ENCODE measurements at regions not wholly inside any gene's neighbourhood (a gene's known extent, or its start where the extent isn't known, plus 50 kb on each side); places are given as distances from the start of the nearest gene placed in this dataset.

- no peak for DNase-seq (ENCODE audit: extremely low spot score)
- POLR2A ChIA-PET = no interaction called here
Measured at GRCh38 chrX:4661771-4662170, 948.3 kb upstream of the PRKX start.

GRCh38 chrX:4656419-4656818 is 943.0 kb upstream of the PRKX start:
- no peak for DNase-seq (ENCODE audit: extremely low spot score)
- CTCF ChIA-PET = no interaction called here
- POLR2A ChIA-PET = no interaction called here
- no peak for TF ChIP-seq CTBP1 (IDR thresholded peaks at IDR 0.05; ENCODE audit: borderline replicate concordance)
- TF ChIP-seq SP1 (IDR thresholded peaks at IDR 0.05) = no peak
- no peak for TF ChIP-seq FOXK2 (IDR thresholded peaks at IDR 0.05)
- no peak for TF ChIP-seq LEF1 (IDR thresholded peaks at IDR 0.05; ENCODE audit: borderline replicate concordance)
- TF ChIP-seq ZNF384 (IDR thresholded peaks at IDR 0.05) = no peak
- TF ChIP-seq FOXM1 (IDR thresholded peaks at IDR 0.05; ENCODE audit: borderline replicate concordance) = no peak
- TF ChIP-seq NFRKB (IDR thresholded peaks at IDR 0.05) = no peak
- no peak for TF ChIP-seq TARDBP (IDR thresholded peaks at IDR 0.05)

More at GRCh38 chrX:4661771-4662170, 948.3 kb upstream of the PRKX start:
- no peak for TF ChIP-seq FOXK2 (IDR thresholded peaks at IDR 0.05)
- TF ChIP-seq CTBP1 (IDR thresholded peaks at IDR 0.05; ENCODE audit: borderline replicate concordance) = no peak
- no peak for TF ChIP-seq SP1 (IDR thresholded peaks at IDR 0.05)
- TF ChIP-seq HDGF (IDR thresholded peaks at IDR 0.05; ENCODE audit: borderline replicate concordance) = no peak
- TF ChIP-seq NFRKB (IDR thresholded peaks at IDR 0.05) = no peak
- no peak for TF ChIP-seq TARDBP (IDR thresholded peaks at IDR 0.05)
- TF ChIP-seq ELF4 (IDR thresholded peaks at IDR 0.05) = no peak
- no peak for TF ChIP-seq LEF1 (IDR thresholded peaks at IDR 0.05; ENCODE audit: borderline replicate concordance)
- no peak for TF ChIP-seq FOXM1 (IDR thresholded peaks at IDR 0.05; ENCODE audit: borderline replicate concordance)
- no peak for TF ChIP-seq ARNT (IDR thresholded peaks at IDR 0.05)
- no peak for TF ChIP-seq PKNOX1 (IDR thresholded peaks at IDR 0.05)
- TF ChIP-seq BHLHE40 (IDR thresholded peaks at IDR 0.05; ENCODE audit: borderline replicate concordance) = no peak
- TF ChIP-seq L3MBTL2 (conservative IDR thresholded peaks at IDR 0.05) = no peak
- TF ChIP-seq SUZ12 (IDR thresholded peaks at IDR 0.05) = no peak
- TF ChIP-seq FOXA1 (IDR thresholded peaks at IDR 0.05) = no peak
- CTCF ChIA-PET = no interaction called here

- no peak for DNase-seq (ENCODE audit: extremely low spot score)
- CTCF ChIA-PET = no interaction called here
Measured at GRCh38 chrX:4655743-4656142, 942.3 kb upstream of the PRKX start.

GRCh38 chrX:4642114-4642513 is 928.7 kb upstream of the PRKX start:
- DNase-seq (ENCODE audit: extremely low spot score) = no peak
- CTCF ChIA-PET = no interaction called here
- TF ChIP-seq L3MBTL2 (conservative IDR thresholded peaks at IDR 0.05) = no peak
- TF ChIP-seq ARNT (IDR thresholded peaks at IDR 0.05) = no peak
- TF ChIP-seq PKNOX1 (IDR thresholded peaks at IDR 0.05) = no peak
- no peak for TF ChIP-seq FOXM1 (IDR thresholded peaks at IDR 0.05; ENCODE audit: borderline replicate concordance)
- no peak for TF ChIP-seq ELF4 (IDR thresholded peaks at IDR 0.05)
- TF ChIP-seq FOXA1 (IDR thresholded peaks at IDR 0.05) = no peak
- TF ChIP-seq CTBP1 (IDR thresholded peaks at IDR 0.05; ENCODE audit: borderline replicate concordance) = no peak
- no peak for TF ChIP-seq HDGF (IDR thresholded peaks at IDR 0.05; ENCODE audit: borderline replicate concordance)
- no peak for TF ChIP-seq SUZ12 (IDR thresholded peaks at IDR 0.05)
- no peak for TF ChIP-seq LEF1 (IDR thresholded peaks at IDR 0.05; ENCODE audit: borderline replicate concordance)
- POLR2A ChIA-PET = no interaction called here

More at GRCh38 chrX:4655743-4656142, 942.3 kb upstream of the PRKX start:
- TF ChIP-seq FOXA1 (IDR thresholded peaks at IDR 0.05) = no peak
- no peak for TF ChIP-seq TARDBP (IDR thresholded peaks at IDR 0.05)
- no peak for TF ChIP-seq NFRKB (IDR thresholded peaks at IDR 0.05)
- TF ChIP-seq BHLHE40 (IDR thresholded peaks at IDR 0.05; ENCODE audit: borderline replicate concordance) = no peak
- no peak for TF ChIP-seq SP1 (IDR thresholded peaks at IDR 0.05)
- no peak for TF ChIP-seq ELF4 (IDR thresholded peaks at IDR 0.05)
- TF ChIP-seq PKNOX1 (IDR thresholded peaks at IDR 0.05) = no peak
- no peak for TF ChIP-seq L3MBTL2 (conservative IDR thresholded peaks at IDR 0.05)
- no peak for TF ChIP-seq HDGF (IDR thresholded peaks at IDR 0.05; ENCODE audit: borderline replicate concordance)
- TF ChIP-seq SUZ12 (IDR thresholded peaks at IDR 0.05) = no peak
- TF ChIP-seq ARNT (IDR thresholded peaks at IDR 0.05) = no peak
- no peak for TF ChIP-seq ZNF384 (IDR thresholded peaks at IDR 0.05)
- no peak for TF ChIP-seq FOXK2 (IDR thresholded peaks at IDR 0.05)
- TF ChIP-seq LEF1 (IDR thresholded peaks at IDR 0.05; ENCODE audit: borderline replicate concordance) = no peak
- TF ChIP-seq FOXM1 (IDR thresholded peaks at IDR 0.05; ENCODE audit: borderline replicate concordance) = no peak
- POLR2A ChIA-PET = no interaction called here

GRCh38 chrX:4638036-4638435 is 924.6 kb upstream of the PRKX start:
- CTCF ChIA-PET = no interaction called here
- no peak for DNase-seq (ENCODE audit: extremely low spot score)
- TF ChIP-seq ELF4 (IDR thresholded peaks at IDR 0.05) = no peak
- TF ChIP-seq FOXM1 (IDR thresholded peaks at IDR 0.05; ENCODE audit: borderline replicate concordance) = no peak
- TF ChIP-seq SUZ12 (IDR thresholded peaks at IDR 0.05) = no peak
- TF ChIP-seq L3MBTL2 (conservative IDR thresholded peaks at IDR 0.05) = no peak
- no peak for TF ChIP-seq ARNT (IDR thresholded peaks at IDR 0.05)
- TF ChIP-seq NFRKB (IDR thresholded peaks at IDR 0.05) = no peak
- no peak for TF ChIP-seq LEF1 (IDR thresholded peaks at IDR 0.05; ENCODE audit: borderline replicate concordance)
- no peak for TF ChIP-seq BHLHE40 (IDR thresholded peaks at IDR 0.05; ENCODE audit: borderline replicate concordance)
- no peak for TF ChIP-seq ZNF384 (IDR thresholded peaks at IDR 0.05)
- TF ChIP-seq SP1 (IDR thresholded peaks at IDR 0.05) = no peak
- TF ChIP-seq FOXK2 (IDR thresholded peaks at IDR 0.05) = no peak
- TF ChIP-seq CTBP1 (IDR thresholded peaks at IDR 0.05; ENCODE audit: borderline replicate concordance) = no peak
- POLR2A ChIA-PET = no interaction called here

GRCh38 chrX:4627414-4627813 is 914.0 kb upstream of the PRKX start:
- DNase-seq (ENCODE audit: extremely low spot score) = no peak
- TF ChIP-seq TARDBP (IDR thresholded peaks at IDR 0.05) (no peak), ZNF384 (IDR thresholded peaks at IDR 0.05) (no peak), SP1 (IDR thresholded peaks at IDR 0.05) (no peak), HDGF (IDR thresholded peaks at IDR 0.05; ENCODE audit: borderline replicate concordance) (no peak), FOXA1 (IDR thresholded peaks at IDR 0.05) (no peak), CTBP1 (IDR thresholded peaks at IDR 0.05; ENCODE audit: borderline replicate concordance) (no peak), LEF1 (IDR thresholded peaks at IDR 0.05; ENCODE audit: borderline replicate concordance) (no peak), NFRKB (IDR thresholded peaks at IDR 0.05) (no peak), BHLHE40 (IDR thresholded peaks at IDR 0.05; ENCODE audit: borderline replicate concordance) (no peak), FOXK2 (IDR thresholded peaks at IDR 0.05) (no peak), SUZ12 (IDR thresholded peaks at IDR 0.05) (no peak), ELF4 (IDR thresholded peaks at IDR 0.05) (no peak), FOXM1 (IDR thresholded peaks at IDR 0.05; ENCODE audit: borderline replicate concordance) (no peak), PKNOX1 (IDR thresholded peaks at IDR 0.05) (no peak), ARNT (IDR thresholded peaks at IDR 0.05) (no peak), L3MBTL2 (conservative IDR thresholded peaks at IDR 0.05) (no peak)
- ChIA-PET CTCF (interaction anchor here (1.0 kb wide), 1 partner anchor 24 kb away, joined by 3 read pairs; no protein-coding TSS in a partner anchor), POLR2A (no interaction called here)
